ENCODE measurements at regions not wholly inside any gene's neighbourhood (a gene's known extent, or its start where the extent isn't known, plus 50 kb on each side); places are given as distances from the start of the nearest gene placed in this dataset.

GRCh38 chr15:91769476-91769875 lies 84.0 kb upstream of the SLCO3A1 start:
- Histone ChIP-seq H3K27ac (ENCODE audit: low read depth in 2 of 2, low read length in 2 of 2) (no peak overlapping the region), H3K27me3 (ENCODE audit: control insufficient read depth in 2 of 2, insufficient read depth in 2 of 2, low read length in 2 of 2) (no peaks in the 10 kb centered on the region), H3K9ac (ENCODE audit: low read depth in 1 of 2, low read length in 2 of 2) (no peak overlapping the region), H3K4me1 (ENCODE audit: control insufficient read depth in 2 of 2, insufficient read depth in 2 of 2, low read length in 2 of 2) (no peaks in the 10 kb centered on the region), H3K36me3 (ENCODE audit: control insufficient read depth in 2 of 2, insufficient read depth in 2 of 2, low read length in 2 of 2) (no peaks in the 10 kb centered on the region), H3K9me3 (ENCODE audit: control insufficient read depth in 2 of 2, low read length in 2 of 2) (no peaks in the 10 kb centered on the region), H3K4me3 (ENCODE audit: low read length in 2 of 2) (no peak overlapping the region)

DNA sequence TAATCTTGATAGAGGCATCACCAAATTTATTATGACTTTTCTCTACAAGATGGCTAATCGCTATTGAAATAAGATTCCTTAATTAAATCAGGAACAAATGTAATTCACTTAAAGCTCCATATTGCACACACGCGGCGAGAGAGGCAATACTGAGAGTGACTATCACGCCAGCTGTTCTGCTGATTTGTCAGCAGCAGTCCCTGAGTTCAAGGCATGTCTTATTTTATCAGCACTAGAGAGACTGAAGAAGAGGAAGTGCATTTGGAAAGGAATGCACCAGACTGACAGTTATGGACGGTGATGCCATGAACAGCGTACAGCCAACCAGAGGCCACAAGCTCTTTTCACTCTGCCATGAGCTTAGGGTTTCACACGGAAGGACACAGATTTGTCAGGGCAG lies 83.6 kb upstream of the SLCO3A1 start:
- Histone ChIP-seq H3K4me3 (ENCODE audit: low read length in 2 of 2) (no peak overlapping the region), H3K27me3 (ENCODE audit: control insufficient read depth in 2 of 2, insufficient read depth in 2 of 2, low read length in 2 of 2) (no peaks in the 10 kb centered on the region), H3K9ac (ENCODE audit: low read depth in 1 of 2, low read length in 2 of 2) (no peak overlapping the region), H3K4me1 (ENCODE audit: control insufficient read depth in 2 of 2, insufficient read depth in 2 of 2, low read length in 2 of 2) (no peaks in the 10 kb centered on the region), H3K36me3 (ENCODE audit: control insufficient read depth in 2 of 2, insufficient read depth in 2 of 2, low read length in 2 of 2) (no peaks in the 10 kb centered on the region), H3K27ac (ENCODE audit: low read depth in 2 of 2, low read length in 2 of 2) (no peak overlapping the region), H3K9me3 (ENCODE audit: control insufficient read depth in 2 of 2, low read length in 2 of 2) (no peaks in the 10 kb centered on the region)

DNA sequence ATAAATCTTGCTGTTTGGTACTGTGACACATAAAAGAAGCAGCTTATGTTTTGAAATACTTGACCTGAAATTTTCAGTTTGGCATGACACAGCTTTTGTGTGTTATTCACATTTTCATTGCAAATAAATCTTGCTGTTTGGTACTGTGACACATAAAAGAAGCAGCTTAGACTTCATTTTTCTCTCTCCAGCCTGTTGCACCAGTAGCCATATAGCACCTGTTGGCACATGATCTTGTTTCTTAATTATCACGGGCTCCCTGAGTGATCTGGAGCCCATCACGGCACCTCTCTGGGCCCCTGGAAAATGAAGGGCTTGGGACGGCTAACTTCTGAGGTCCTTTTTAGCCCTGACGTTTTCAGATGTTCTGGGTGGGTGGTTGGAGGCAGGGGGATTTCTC lies 77.4 kb upstream of the SLCO3A1 start:
- no peaks in the 10 kb centered on the region for H3K36me3 ChIP-seq (ENCODE audit: control insufficient read depth in 2 of 2, insufficient read depth in 2 of 2, low read length in 2 of 2)
- no peaks in the 10 kb centered on the region for H3K9me3 ChIP-seq (ENCODE audit: control insufficient read depth in 2 of 2, low read length in 2 of 2)
- no peaks in the 10 kb centered on the region for H3K4me1 ChIP-seq (ENCODE audit: control insufficient read depth in 2 of 2, insufficient read depth in 2 of 2, low read length in 2 of 2)
- no peak overlapping the region for H3K4me3 ChIP-seq (ENCODE audit: low read length in 2 of 2)
- H3K27ac ChIP-seq (ENCODE audit: low read depth in 2 of 2, low read length in 2 of 2) = no peak overlapping the region
- no peak overlapping the region for H3K9ac ChIP-seq (ENCODE audit: low read depth in 1 of 2, low read length in 2 of 2)
- H3K27me3 ChIP-seq (ENCODE audit: control insufficient read depth in 2 of 2, insufficient read depth in 2 of 2, low read length in 2 of 2) = no peaks in the 10 kb centered on the region

DNA sequence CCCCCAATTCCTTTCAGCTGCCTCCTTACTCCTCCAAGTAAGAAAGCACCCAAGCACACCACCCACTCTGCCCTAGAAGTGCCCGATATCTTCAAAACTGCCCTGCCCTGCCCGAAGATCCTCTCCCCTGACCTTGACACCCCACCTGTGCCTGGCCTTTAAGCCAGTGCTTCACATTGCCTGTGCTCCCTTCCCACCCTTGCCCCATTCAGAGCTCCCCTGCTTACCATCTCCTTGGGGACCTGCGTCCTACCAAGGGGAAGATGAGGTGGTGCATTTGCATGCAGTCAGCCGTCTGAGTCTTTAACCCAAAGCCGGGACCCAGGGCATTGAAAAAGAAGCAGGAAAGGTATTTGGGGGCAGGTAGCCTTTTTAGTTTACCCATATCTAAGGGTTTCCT lies 73.5 kb upstream of the SLCO3A1 start:
- peaks cover 0 to 2% of the 10 kb centered on the region in 2 donors for H3K27me3 ChIP-seq (ENCODE audit: control insufficient read depth in 2 of 2, insufficient read depth in 2 of 2, low read length in 2 of 2)

GRCh38 chr15:91780387-91780786 lies 73.1 kb upstream of the SLCO3A1 start:
- peaks cover 0 to 2% of the 10 kb centered on the region in 2 donors for H3K27me3 ChIP-seq (ENCODE audit: control insufficient read depth in 2 of 2, insufficient read depth in 2 of 2, low read length in 2 of 2)
- H3K27ac ChIP-seq (ENCODE audit: low read depth in 2 of 2, low read length in 2 of 2) = no peak overlapping the region
- no peaks in the 10 kb centered on the region for H3K36me3 ChIP-seq (ENCODE audit: control insufficient read depth in 2 of 2, insufficient read depth in 2 of 2, low read length in 2 of 2)

More for the DNA sequence above, 73.5 kb upstream of the SLCO3A1 start:
- Histone ChIP-seq H3K9ac (ENCODE audit: low read depth in 1 of 2, low read length in 2 of 2) (no peak overlapping the region), H3K4me1 (ENCODE audit: control insufficient read depth in 2 of 2, insufficient read depth in 2 of 2, low read length in 2 of 2) (no peaks in the 10 kb centered on the region), H3K4me3 (ENCODE audit: low read length in 2 of 2) (no peak overlapping the region), H3K9me3 (ENCODE audit: control insufficient read depth in 2 of 2, low read length in 2 of 2) (no peaks in the 10 kb centered on the region), H3K27ac (ENCODE audit: low read depth in 2 of 2, low read length in 2 of 2) (peak overlapping the region in 1 of 2 donors; percentile 6), H3K36me3 (ENCODE audit: control insufficient read depth in 2 of 2, insufficient read depth in 2 of 2, low read length in 2 of 2) (no peaks in the 10 kb centered on the region)

GRCh38 chr15:91782221-91782620 lies 71.3 kb upstream of the SLCO3A1 start:
- Histone ChIP-seq H3K36me3 (ENCODE audit: control insufficient read depth in 2 of 2, insufficient read depth in 2 of 2, low read length in 2 of 2) (no peaks in the 10 kb centered on the region), H3K4me3 (ENCODE audit: low read length in 2 of 2) (no peak overlapping the region), H3K27me3 (ENCODE audit: control insufficient read depth in 2 of 2, insufficient read depth in 2 of 2, low read length in 2 of 2) (peaks cover 1 to 2% of the 10 kb centered on the region in 2 donors), H3K4me1 (ENCODE audit: control insufficient read depth in 2 of 2, insufficient read depth in 2 of 2, low read length in 2 of 2) (no peaks in the 10 kb centered on the region), H3K9me3 (ENCODE audit: control insufficient read depth in 2 of 2, low read length in 2 of 2) (no peaks in the 10 kb centered on the region), H3K27ac (ENCODE audit: low read depth in 2 of 2, low read length in 2 of 2) (no peak overlapping the region), H3K9ac (ENCODE audit: low read depth in 1 of 2, low read length in 2 of 2) (no peak overlapping the region)

More at GRCh38 chr15:91780387-91780786, 73.1 kb upstream of the SLCO3A1 start:
- H3K9ac ChIP-seq (ENCODE audit: low read depth in 1 of 2, low read length in 2 of 2) = no peak overlapping the region
- H3K9me3 ChIP-seq (ENCODE audit: control insufficient read depth in 2 of 2, low read length in 2 of 2) = no peaks in the 10 kb centered on the region
- no peak overlapping the region for H3K4me3 ChIP-seq (ENCODE audit: low read length in 2 of 2)
- no peaks in the 10 kb centered on the region for H3K4me1 ChIP-seq (ENCODE audit: control insufficient read depth in 2 of 2, insufficient read depth in 2 of 2, low read length in 2 of 2)

DNA sequence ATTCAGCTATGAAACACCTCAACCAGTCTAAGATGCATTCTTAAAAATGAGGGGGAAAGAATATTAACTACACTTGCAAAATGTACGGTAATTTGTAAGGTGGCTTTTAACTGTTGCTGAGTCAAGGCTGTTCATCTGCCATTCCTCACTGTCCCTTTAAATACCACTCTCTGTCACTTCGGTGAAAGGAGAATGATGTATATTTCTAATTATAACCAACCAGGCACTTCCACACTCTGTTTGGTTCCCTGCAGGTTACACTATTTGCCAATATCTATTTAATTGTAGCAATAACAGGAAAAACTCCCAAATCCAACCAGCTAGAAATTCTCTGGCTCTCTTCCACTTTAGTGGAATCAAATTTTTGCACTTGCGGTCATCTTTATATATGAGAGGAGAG lies 70.5 kb upstream of the SLCO3A1 start:
- Histone ChIP-seq H3K27ac (ENCODE audit: low read depth in 2 of 2, low read length in 2 of 2) (no peak overlapping the region), H3K4me1 (ENCODE audit: control insufficient read depth in 2 of 2, insufficient read depth in 2 of 2, low read length in 2 of 2) (no peaks in the 10 kb centered on the region), H3K36me3 (ENCODE audit: control insufficient read depth in 2 of 2, insufficient read depth in 2 of 2, low read length in 2 of 2) (no peaks in the 10 kb centered on the region), H3K4me3 (ENCODE audit: low read length in 2 of 2) (no peak overlapping the region), H3K9ac (ENCODE audit: low read depth in 1 of 2, low read length in 2 of 2) (no peak overlapping the region), H3K27me3 (ENCODE audit: control insufficient read depth in 2 of 2, insufficient read depth in 2 of 2, low read length in 2 of 2) (peaks cover 2 to 3% of the 10 kb centered on the region in 2 donors), H3K9me3 (ENCODE audit: control insufficient read depth in 2 of 2, low read length in 2 of 2) (no peaks in the 10 kb centered on the region)

DNA sequence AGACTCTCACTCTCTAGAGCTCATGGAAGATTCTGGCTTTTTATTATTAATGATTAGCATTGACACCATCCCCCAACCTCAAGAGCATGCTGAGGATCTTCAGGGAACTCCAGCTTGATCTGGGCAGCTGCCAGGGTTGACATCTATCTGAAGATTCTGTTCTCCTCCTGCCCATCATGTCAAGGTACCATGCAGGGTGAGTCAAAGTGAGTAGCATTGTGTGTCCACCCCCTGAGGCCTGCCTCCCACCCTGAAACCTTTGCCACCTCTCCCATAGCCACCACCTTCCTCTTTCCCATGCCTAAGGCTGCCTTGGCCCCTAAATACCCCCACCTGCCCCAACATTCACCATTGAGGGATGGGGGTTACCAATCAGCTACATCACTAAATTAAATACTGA lies 70.1 kb upstream of the SLCO3A1 start:
- Histone ChIP-seq H3K9me3 (ENCODE audit: control insufficient read depth in 2 of 2, low read length in 2 of 2) (no peaks in the 10 kb centered on the region), H3K4me1 (ENCODE audit: control insufficient read depth in 2 of 2, insufficient read depth in 2 of 2, low read length in 2 of 2) (no peaks in the 10 kb centered on the region), H3K4me3 (ENCODE audit: low read length in 2 of 2) (no peak overlapping the region), H3K27ac (ENCODE audit: low read depth in 2 of 2, low read length in 2 of 2) (no peak overlapping the region), H3K27me3 (ENCODE audit: control insufficient read depth in 2 of 2, insufficient read depth in 2 of 2, low read length in 2 of 2) (peaks cover 2 to 3% of the 10 kb centered on the region in 2 donors), H3K9ac (ENCODE audit: low read depth in 1 of 2, low read length in 2 of 2) (no peak overlapping the region), H3K36me3 (ENCODE audit: control insufficient read depth in 2 of 2, insufficient read depth in 2 of 2, low read length in 2 of 2) (no peaks in the 10 kb centered on the region)

DNA sequence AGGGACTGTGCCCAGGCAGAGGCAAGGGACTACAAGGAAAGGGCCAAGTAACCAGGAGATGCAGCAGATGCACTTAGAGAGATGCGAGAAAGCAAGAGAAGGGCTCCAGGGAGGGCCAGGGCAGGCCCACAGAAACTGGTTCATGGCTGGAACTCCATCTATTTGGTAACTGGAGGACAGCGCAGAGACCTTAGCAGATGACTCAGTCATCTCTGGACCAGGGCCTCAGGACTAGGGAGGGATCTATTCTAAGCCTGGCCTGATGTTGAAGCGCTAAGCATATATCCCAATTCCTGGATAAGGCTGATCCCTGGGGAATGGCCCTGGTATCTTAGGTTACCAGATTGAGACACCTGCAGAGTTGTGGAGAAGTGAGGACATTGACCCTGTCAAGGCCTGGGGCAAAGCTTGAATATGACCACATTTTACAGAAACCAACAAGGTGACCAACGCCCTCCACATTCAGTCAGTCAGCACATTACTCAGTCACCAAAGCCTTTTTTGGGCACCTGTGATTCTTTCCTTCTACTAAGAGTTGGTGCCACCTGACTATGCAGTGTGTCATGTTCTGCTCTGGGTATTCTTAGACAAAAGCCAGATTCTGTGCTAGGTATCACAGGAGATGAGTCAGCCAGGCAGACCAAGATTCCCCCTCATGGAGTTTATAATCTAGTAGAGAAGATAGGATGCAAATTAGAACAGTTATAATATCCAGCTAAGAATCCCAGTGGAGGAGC lies 68.4 kb upstream of the SLCO3A1 start:
- Histone ChIP-seq H3K4me3 (ENCODE audit: low read length in 2 of 2) (no peak overlapping the region), H3K4me1 (ENCODE audit: control insufficient read depth in 2 of 2, insufficient read depth in 2 of 2, low read length in 2 of 2) (no peaks in the 10 kb centered on the region), H3K36me3 (ENCODE audit: control insufficient read depth in 2 of 2, insufficient read depth in 2 of 2, low read length in 2 of 2) (no peaks in the 10 kb centered on the region), H3K9me3 (ENCODE audit: control insufficient read depth in 2 of 2, low read length in 2 of 2) (no peaks in the 10 kb centered on the region), H3K27me3 (ENCODE audit: control insufficient read depth in 2 of 2, insufficient read depth in 2 of 2, low read length in 2 of 2) (peaks cover 2 to 3% of the 10 kb centered on the region in 2 donors), H3K9ac (ENCODE audit: low read depth in 1 of 2, low read length in 2 of 2) (no peak overlapping the region), H3K27ac (ENCODE audit: low read depth in 2 of 2, low read length in 2 of 2) (no peak overlapping the region)

DNA sequence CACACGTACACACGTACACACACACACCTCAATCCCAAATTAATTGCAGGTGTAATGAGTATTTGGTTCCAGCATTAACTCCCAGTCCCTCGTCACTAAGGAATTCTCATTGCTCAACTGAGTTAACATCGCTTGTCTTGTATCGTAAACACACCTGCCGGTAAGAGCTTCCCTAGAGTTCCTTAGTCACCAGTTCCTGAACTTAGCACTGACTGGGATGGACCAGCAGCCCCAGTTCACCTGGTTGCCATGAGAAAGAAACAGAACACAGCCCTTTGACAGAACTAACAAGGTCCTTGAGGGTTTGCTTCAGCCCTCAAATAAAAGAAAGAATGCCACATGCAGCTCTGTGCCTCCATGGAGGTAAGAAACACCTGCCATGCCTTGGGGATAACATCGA lies 66.3 kb upstream of the SLCO3A1 start:
- Histone ChIP-seq H3K4me3 (ENCODE audit: low read length in 2 of 2) (no peak overlapping the region), H3K27me3 (ENCODE audit: control insufficient read depth in 2 of 2, insufficient read depth in 2 of 2, low read length in 2 of 2) (peaks cover 0 to 3% of the 10 kb centered on the region in 2 donors), H3K9me3 (ENCODE audit: control insufficient read depth in 2 of 2, low read length in 2 of 2) (no peaks in the 10 kb centered on the region), H3K36me3 (ENCODE audit: control insufficient read depth in 2 of 2, insufficient read depth in 2 of 2, low read length in 2 of 2) (no peaks in the 10 kb centered on the region), H3K9ac (ENCODE audit: low read depth in 1 of 2, low read length in 2 of 2) (no peak overlapping the region), H3K4me1 (ENCODE audit: control insufficient read depth in 2 of 2, insufficient read depth in 2 of 2, low read length in 2 of 2) (no peaks in the 10 kb centered on the region), H3K27ac (ENCODE audit: low read depth in 2 of 2, low read length in 2 of 2) (no peak overlapping the region)

Measured in mucosa of rectum (tissue), 2 donors.